NCI-H1105 (cell line): ENCODE measurements at regions not wholly inside any gene's neighbourhood (a gene's known extent, or its start where the extent isn't known, plus 50 kb on each side); places are given as distances from the start of the nearest gene placed in this dataset.
"Not testable (repeated sequence)": the region's sequence is repeated elsewhere in the genome, so short reads cannot be mapped to it uniquely, and the experiment has no call there.

Experiments used
- DNase-seq: peaks from one replicate; lab custom pipeline; 2025; lab: John Stamatoyannopoulos, UW

GRCh38 chr6:12348530-12349511 is 58.7 kb downstream of the EDN1 start:
- no peak for DNase-seq

- DNase-seq, result no peak
These were observed 60.5 kb downstream of the EDN1 start for GRCh38 chr6:12350644-12351170.

- DNase-seq, result no peak
These were observed 61.5 kb downstream of the EDN1 start for GRCh38 chr6:12351672-12352071.

GRCh38 chr6:12353731-12354130 is 63.6 kb downstream of the EDN1 start:
- no peak for DNase-seq

GRCh38 chr6:12354499-12354898 is 64.3 kb downstream of the EDN1 start:
- no peak for DNase-seq

GRCh38 chr6:12355354-12355753 is 65.2 kb downstream of the EDN1 start:
- no peak for DNase-seq

GRCh38 chr6:12356431-12356830 is 66.3 kb downstream of the EDN1 start:
- no peak for DNase-seq

- no peak for DNase-seq
These were observed 67.1 kb downstream of the EDN1 start for GRCh38 chr6:12356983-12357972.

GRCh38 chr6:12359036-12359435 is 68.9 kb downstream of the EDN1 start:
- DNase-seq, result no peak

GRCh38 chr6:12361042-12361765 is 71.0 kb downstream of the EDN1 start:
- no peak for DNase-seq

GRCh38 chr6:12363277-12363650 is 73.1 kb downstream of the EDN1 start:
- not testable (repeated sequence) for DNase-seq

GRCh38 chr6:12363651-12364381 is 73.7 kb downstream of the EDN1 start:
- DNase-seq, result no peak

- DNase-seq, result no peak
These were observed 74.5 kb downstream of the EDN1 start for GRCh38 chr6:12364621-12365020.

- no peak for DNase-seq
These were observed 76.6 kb downstream of the EDN1 start for GRCh38 chr6:12366731-12367130.

GRCh38 chr6:12367412-12367811 is 77.3 kb downstream of the EDN1 start:
- DNase-seq, result no peak

GRCh38 chr6:12369355-12369754 is 79.2 kb downstream of the EDN1 start:
- DNase-seq, result no peak

GRCh38 chr6:12369781-12370262 is 79.7 kb downstream of the EDN1 start:
- DNase-seq, result no peak

- DNase-seq, result no peak
These were observed 81.0 kb downstream of the EDN1 start for GRCh38 chr6:12371151-12371550.

- DNase-seq, result no peak
These were observed 81.5 kb downstream of the EDN1 start for GRCh38 chr6:12371641-12372146.

GRCh38 chr6:12379181-12379580 is 89.0 kb downstream of the EDN1 start:
- no peak for DNase-seq

- DNase-seq, result no peak
These were observed 91.4 kb downstream of the EDN1 start for GRCh38 chr6:12381587-12381986.
